OCI-LY1 (cell line): ENCODE measurements at regions not wholly inside any gene's neighbourhood (a gene's known extent, or its start where the extent isn't known, plus 50 kb on each side); places are given as distances from the start of the nearest gene placed in this dataset.
"Not testable (repeated sequence)": the region's sequence is repeated elsewhere in the genome, so short reads cannot be mapped to it uniquely, and the experiment has no call there.

Experiments used
- H2AFZ ChIP-seq: fragments of 200-600 bp; sonication (generic), shearing (Covaris generic); 2 replicates; pipeline ENCODE4 v1.6.0; 2014; ENCODE audit warnings: antibody characterized with exemption, mild to moderate bottlenecking, low read length
- H3F3A ChIP-seq: fragments of 200-600 bp; sonication (generic), shearing (Covaris generic); 2 replicates; pipeline ENCODE4 v1.6.0; 2014; ENCODE audit warnings: mild to moderate bottlenecking, antibody characterized with exemption, low read length, moderate library complexity; ENCODE audit not compliant: insufficient read depth
- H3K27ac ChIP-seq: fragments of 200-600 bp; sonication (generic); 2 replicates; pipeline ENCODE4 v1.5.1; 2014; ENCODE audit warnings: low read length, mixed run types, mild to moderate bottlenecking, low read depth; ENCODE audit not compliant: poor library complexity, severe bottlenecking
- H3K27me3 ChIP-seq: fragments of 200-600 bp; sonication (generic); 2 replicates; pipeline ENCODE4 v1.6.0; 2014; ENCODE audit warnings: antibody characterized with exemption, mild to moderate bottlenecking, low read length, moderate library complexity; ENCODE audit not compliant: insufficient read depth
- H3K36me3 ChIP-seq: fragments of 200-600 bp; sonication (generic); 2 replicates; pipeline ENCODE4 v1.6.1; 2014; ENCODE audit warnings: mild to moderate bottlenecking, antibody characterized with exemption, low read length, moderate library complexity, mixed read lengths; ENCODE audit not compliant: insufficient read depth
- H3K4me1 ChIP-seq: fragments of 200-600 bp; sonication (generic); 2 replicates; pipeline ENCODE4 v1.5.1; 2014; ENCODE audit warnings: mild to moderate bottlenecking, low read length, moderate library complexity; ENCODE audit not compliant: insufficient read depth, severe bottlenecking
- H3K4me2 ChIP-seq: fragments of 200-600 bp; sonication (generic), shearing (Covaris generic); 2 replicates; pipeline ENCODE4 v1.6.1; 2014; ENCODE audit warnings: low read length
- H3K4me3 ChIP-seq: fragments of 200-600 bp; sonication (generic); 2 replicates; pipeline ENCODE4 v1.5.1; 2014; ENCODE audit warnings: low read length, low read depth, mild to moderate bottlenecking, mixed read lengths; ENCODE audit not compliant: poor library complexity, severe bottlenecking
- H3K79me2 ChIP-seq: fragments of 200-600 bp; shearing (Covaris generic); 2 replicates; pipeline ENCODE4 v1.6.1; 2016; ENCODE audit warnings: mixed run types, low read length, mixed read lengths; ENCODE audit not compliant: insufficient read depth
- H3K9ac ChIP-seq: fragments of 200-600 bp; sonication (generic), shearing (Covaris generic); 2 replicates; pipeline ENCODE4 v1.6.1; 2014; ENCODE audit warnings: mild to moderate bottlenecking, low read length, mixed read lengths
- H3K9me2 ChIP-seq: fragments of 200-600 bp; sonication (generic), shearing (Covaris generic); 2 replicates; pipeline ENCODE4 v1.6.1; 2014; ENCODE audit warnings: low read depth, mild to moderate bottlenecking, low read length, mixed read lengths
- H3K9me3 ChIP-seq: fragments of 200-600 bp; shearing (Covaris generic); 2 replicates; pipeline ENCODE4 v1.6.1; 2014; ENCODE audit warnings: low read length, mixed read lengths
- H4K20me1 ChIP-seq: fragments of 200-600 bp; sonication (generic), shearing (Covaris generic); 2 replicates; pipeline ENCODE4 v1.6.0; 2016; ENCODE audit warnings: mild to moderate bottlenecking, low read length; ENCODE audit not compliant: insufficient read depth
- CTCF ChIP-seq: fragments of 200-600 bp; sonication (generic), shearing (Covaris generic); IDR thresholded peaks from 2 replicates; pipeline ENCODE4 v1.5.1; 2017; ENCODE audit warnings: mild to moderate bottlenecking, antibody characterized with exemption, low read length, moderate library complexity, mixed read lengths
- EZH2 ChIP-seq: fragments of 200-600 bp; sonication (generic), shearing (Covaris generic); IDR thresholded peaks from 2 replicates; pipeline ENCODE4 v1.8.0; 2017; ENCODE audit warnings: borderline replicate concordance, mixed run types, mild to moderate bottlenecking, antibody characterized with exemption, low read length, moderate library complexity, mixed read lengths

GRCh38 chr11:38835966-38836365 lies 2237.9 kb upstream of the RAG2 start:
- H3K27me3 ChIP-seq: no peaks in the 10 kb centered on the region
- H3K27ac ChIP-seq: no peak overlapping the region
- TF ChIP-seq CTCF (no peak), EZH2 (no peak)
- no peak overlapping the region for H2AFZ ChIP-seq
- H3K36me3 ChIP-seq: no peaks in the 10 kb centered on the region
- no peak overlapping the region for H3K9ac ChIP-seq
- no peaks in the 10 kb centered on the region for H3F3A ChIP-seq
- H3K9me2 ChIP-seq: no peaks in the 10 kb centered on the region
- H3K4me3 ChIP-seq: no peak overlapping the region
- no peaks in the 10 kb centered on the region for H4K20me1 ChIP-seq
- no peaks in the 10 kb centered on the region for H3K9me3 ChIP-seq
- no peaks in the 10 kb centered on the region for H3K79me2 ChIP-seq
- H3K4me1 ChIP-seq: no peaks in the 10 kb centered on the region
- H3K4me2 ChIP-seq: no peak overlapping the region

- Histone ChIP-seq H3K9me3 (no peaks in the 10 kb centered on the region), H3K4me1 (no peaks in the 10 kb centered on the region), H4K20me1 (no peaks in the 10 kb centered on the region), H3F3A (no peaks in the 10 kb centered on the region), H3K79me2 (no peaks in the 10 kb centered on the region), H3K36me3 (no peaks in the 10 kb centered on the region), H3K4me3 (no peak overlapping the region), H3K27me3 (no peaks in the 10 kb centered on the region), H2AFZ (no peak overlapping the region), H3K4me2 (no peak overlapping the region), H3K9ac (no peak overlapping the region), H3K9me2 (no peaks in the 10 kb centered on the region), H3K27ac (no peak overlapping the region)
- no peak for TF ChIP-seq EZH2
- TF ChIP-seq CTCF: peak; percentile 35
Observed at GRCh38 chr11:38824573-38824972, 2226.5 kb upstream of the RAG2 start.

DNA sequence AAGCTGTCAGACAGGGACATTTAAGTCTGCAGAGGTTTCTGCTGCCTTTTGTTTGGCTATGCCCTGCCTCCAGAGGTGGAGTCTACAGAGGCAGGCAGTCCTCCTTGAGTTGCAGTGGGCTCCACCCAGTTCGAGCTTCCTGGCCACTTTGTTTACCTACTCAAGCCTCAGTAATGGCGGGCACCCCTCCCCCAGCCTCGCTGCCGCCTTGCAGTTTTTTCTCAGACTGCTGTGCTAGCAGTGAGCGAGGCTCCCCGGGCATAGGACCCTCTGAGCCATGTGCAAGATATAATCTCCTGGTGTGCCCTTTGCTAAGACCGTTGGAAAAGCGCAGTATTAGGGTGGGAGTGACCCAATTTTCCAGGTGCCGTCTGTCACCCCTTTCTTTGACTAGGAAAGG lies 2223.8 kb upstream of the RAG2 start:
- H3K27ac ChIP-seq, H3K27me3 ChIP-seq, H3K4me3 ChIP-seq, H3K9me2 ChIP-seq, H3K79me2 ChIP-seq, H3K9me3 ChIP-seq, H2AFZ ChIP-seq, H4K20me1 ChIP-seq, H3K4me1 ChIP-seq, H3K4me2 ChIP-seq, H3K36me3 ChIP-seq, H3K9ac ChIP-seq, H3F3A ChIP-seq: not testable (repeated sequence)

DNA sequence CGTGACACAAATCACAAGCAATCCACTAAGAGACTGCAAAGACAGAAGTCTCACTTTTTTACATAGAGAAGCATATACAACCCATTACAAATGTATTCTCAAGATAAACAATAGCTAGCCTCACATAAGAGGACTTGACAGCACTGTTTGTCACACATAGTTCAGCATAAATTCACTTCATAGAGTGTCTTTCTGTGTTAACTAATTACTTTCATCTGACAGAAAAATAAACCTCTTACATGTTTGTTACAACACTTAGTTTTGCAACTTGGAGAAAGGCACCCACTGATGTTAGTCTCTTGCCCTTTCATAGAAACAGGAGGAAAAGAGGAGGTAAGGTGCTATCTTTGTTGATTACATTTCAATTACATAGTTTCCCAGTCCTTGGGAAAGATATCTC lies 2221.9 kb upstream of the RAG2 start:
- H3F3A ChIP-seq: no peaks in the 10 kb centered on the region
- H3K9me2 ChIP-seq: no peaks in the 10 kb centered on the region
- no peak overlapping the region for H3K4me2 ChIP-seq
- H3K9ac ChIP-seq: no peak overlapping the region
- H4K20me1 ChIP-seq: no peaks in the 10 kb centered on the region
- no peaks in the 10 kb centered on the region for H3K27me3 ChIP-seq
- no peaks in the 10 kb centered on the region for H3K4me1 ChIP-seq
- no peak for TF ChIP-seq EZH2
- no peak for TF ChIP-seq CTCF
- H3K9me3 ChIP-seq: no peaks in the 10 kb centered on the region
- no peaks in the 10 kb centered on the region for H3K36me3 ChIP-seq
- no peak overlapping the region for H3K4me3 ChIP-seq
- no peak overlapping the region for H3K27ac ChIP-seq
- no peak overlapping the region for H2AFZ ChIP-seq
- no peaks in the 10 kb centered on the region for H3K79me2 ChIP-seq
